Nucleus accumbens (tissue), 56 donors: ENCODE measurements at regions not wholly inside any gene's neighbourhood (a gene's known extent, or its start where the extent isn't known, plus 50 kb on each side); places are given as distances from the start of the nearest gene placed in this dataset.
"Not testable (repeated sequence)": the region's sequence is repeated elsewhere in the genome, so short reads cannot be mapped to it uniquely, and the experiment has no call there.

Experiments used
- DNase-seq, 56 donors: peaks; one replicate each; lab custom pipeline; 2025; lab: John Stamatoyannopoulos, UW

GRCh38 chr5:74501674-74502478 is 138.7 kb downstream of the ENC1 start:
- DNase-seq, result no peak

- no peak for DNase-seq
Measured at GRCh38 chr5:74500110-74500917, 140.2 kb downstream of the ENC1 start.

- DNase-seq, result no peak
Measured at GRCh38 chr5:74499256-74500050, 141.1 kb downstream of the ENC1 start.

- no peak for DNase-seq
Measured at GRCh38 chr5:74497706-74498105, 142.8 kb downstream of the ENC1 start.

- DNase-seq, result no peak
Measured at GRCh38 chr5:74493411-74493810, 147.1 kb downstream of the ENC1 start.

GRCh38 chr5:74492230-74492629 is 148.3 kb downstream of the ENC1 start:
- DNase-seq, result no peak

GRCh38 chr5:74491586-74491985 is 148.9 kb downstream of the ENC1 start:
- no peak for DNase-seq

- no peak for DNase-seq
Measured at GRCh38 chr5:74490814-74491213, 149.7 kb downstream of the ENC1 start.

- DNase-seq, result no peak
Measured at GRCh38 chr5:74482990-74483389, 157.5 kb downstream of the ENC1 start.

- no peak for DNase-seq
Measured at GRCh38 chr5:74482523-74482922, 158.0 kb downstream of the ENC1 start.

- DNase-seq, result not testable (repeated sequence)
Measured at GRCh38 chr5:74481357-74481756, 159.2 kb downstream of the ENC1 start.

- DNase-seq, result no peak
Measured at GRCh38 chr5:74480201-74480600, 160.3 kb downstream of the ENC1 start.

- DNase-seq, result no peak
Measured at GRCh38 chr5:74478328-74478727, 162.2 kb downstream of the ENC1 start.

GRCh38 chr5:74477761-74478160 is 162.8 kb downstream of the ENC1 start:
- no peak for DNase-seq

GRCh38 chr5:74476819-74477453 is 163.6 kb downstream of the ENC1 start:
- DNase-seq, result peak in 2 of 56 donors; percentile 1 to 10

GRCh38 chr5:74476046-74476818 is 164.3 kb downstream of the ENC1 start:
- peak in 3 of 56 donors; percentile 8 to 28 (median 9) for DNase-seq

- DNase-seq, result no peak
Measured at GRCh38 chr5:74471875-74472274, 168.7 kb downstream of the ENC1 start.

- DNase-seq, result no peak
Measured at GRCh38 chr5:74469234-74469994, 171.1 kb downstream of the ENC1 start.

- no peak for DNase-seq
Measured at GRCh38 chr5:74468421-74468820, 172.1 kb downstream of the ENC1 start.
